ENCODE measurements at regions not wholly inside any gene's neighbourhood (a gene's known extent, or its start where the extent isn't known, plus 50 kb on each side); places are given as distances from the start of the nearest gene placed in this dataset.

- no peak overlapping the region for H3K4me3 ChIP-seq
- DNase-seq (ENCODE audit: low read depth in 1 of 2, low spot score in 1 of 2) = no peak
- H3K9me3 ChIP-seq (ENCODE audit: low read depth) = no peaks in the 10 kb centered on the region
- H3K4me1 ChIP-seq (ENCODE audit: low read depth) = no peaks in the 10 kb centered on the region
- TF ChIP-seq CTCF (IDR thresholded peaks at IDR 0.05; ENCODE audit: low read depth, low read length) = no peak
- no peak overlapping the region for H3K27ac ChIP-seq
- H3K27me3 ChIP-seq = no peaks in the 10 kb centered on the region
- no peaks in the 10 kb centered on the region for H3K36me3 ChIP-seq
Measured at GRCh38 chr4:66223068-66223703, 552.9 kb upstream of the EPHA5 start.

- Histone ChIP-seq H3K36me3 (no peaks in the 10 kb centered on the region), H3K4me1 (ENCODE audit: low read depth) (no peaks in the 10 kb centered on the region), H3K9me3 (ENCODE audit: low read depth) (no peaks in the 10 kb centered on the region), H3K27me3 (no peaks in the 10 kb centered on the region), H3K27ac (no peak overlapping the region), H3K4me3 (no peak overlapping the region)
- DNase-seq (ENCODE audit: low read depth in 1 of 2, low spot score in 1 of 2) = no peak
- no peak for TF ChIP-seq CTCF (IDR thresholded peaks at IDR 0.05; ENCODE audit: low read depth, low read length)
Measured at GRCh38 chr4:66219401-66219800, 549.1 kb upstream of the EPHA5 start.

- no peaks in the 10 kb centered on the region for H3K9me3 ChIP-seq (ENCODE audit: low read depth)
- no peaks in the 10 kb centered on the region for H3K4me1 ChIP-seq (ENCODE audit: low read depth)
- H3K4me3 ChIP-seq = no peak overlapping the region
- no peak for TF ChIP-seq CTCF (IDR thresholded peaks at IDR 0.05; ENCODE audit: low read depth, low read length)
- no peak for DNase-seq (ENCODE audit: low read depth in 1 of 2, low spot score in 1 of 2)
- H3K36me3 ChIP-seq = no peaks in the 10 kb centered on the region
- H3K27ac ChIP-seq = no peak overlapping the region
- no peaks in the 10 kb centered on the region for H3K27me3 ChIP-seq
Measured at GRCh38 chr4:66216252-66216651, 546.0 kb upstream of the EPHA5 start.

DNA sequence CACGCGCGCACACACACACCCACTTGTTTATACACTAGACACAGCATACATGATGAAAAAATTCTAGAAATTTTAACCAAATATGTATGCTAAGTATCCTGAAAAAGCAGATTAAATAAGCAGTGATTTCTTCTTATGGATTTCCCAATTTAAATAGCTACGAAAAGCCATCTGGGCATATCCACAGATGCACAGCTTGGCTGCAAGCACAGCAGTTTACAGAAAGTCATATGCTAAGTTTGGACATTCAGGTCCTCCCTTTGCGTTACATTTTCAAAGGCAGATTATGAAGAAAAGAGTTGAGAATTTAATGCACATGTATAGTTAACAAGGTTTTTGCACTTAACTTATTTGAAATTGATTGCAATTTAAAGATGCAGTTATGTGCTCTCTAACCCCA, 542.2 kb upstream of the EPHA5 start:
- DNase-seq (ENCODE audit: low read depth in 1 of 2, low spot score in 1 of 2) = no peak
- no peaks in the 10 kb centered on the region for H3K36me3 ChIP-seq
- H3K4me3 ChIP-seq = no peak overlapping the region
- no peaks in the 10 kb centered on the region for H3K4me1 ChIP-seq (ENCODE audit: low read depth)
- H3K27ac ChIP-seq = no peak overlapping the region
- H3K27me3 ChIP-seq = no peaks in the 10 kb centered on the region
- no peak for TF ChIP-seq CTCF (IDR thresholded peaks at IDR 0.05; ENCODE audit: low read depth, low read length)
- H3K9me3 ChIP-seq (ENCODE audit: low read depth) = no peaks in the 10 kb centered on the region

DNA sequence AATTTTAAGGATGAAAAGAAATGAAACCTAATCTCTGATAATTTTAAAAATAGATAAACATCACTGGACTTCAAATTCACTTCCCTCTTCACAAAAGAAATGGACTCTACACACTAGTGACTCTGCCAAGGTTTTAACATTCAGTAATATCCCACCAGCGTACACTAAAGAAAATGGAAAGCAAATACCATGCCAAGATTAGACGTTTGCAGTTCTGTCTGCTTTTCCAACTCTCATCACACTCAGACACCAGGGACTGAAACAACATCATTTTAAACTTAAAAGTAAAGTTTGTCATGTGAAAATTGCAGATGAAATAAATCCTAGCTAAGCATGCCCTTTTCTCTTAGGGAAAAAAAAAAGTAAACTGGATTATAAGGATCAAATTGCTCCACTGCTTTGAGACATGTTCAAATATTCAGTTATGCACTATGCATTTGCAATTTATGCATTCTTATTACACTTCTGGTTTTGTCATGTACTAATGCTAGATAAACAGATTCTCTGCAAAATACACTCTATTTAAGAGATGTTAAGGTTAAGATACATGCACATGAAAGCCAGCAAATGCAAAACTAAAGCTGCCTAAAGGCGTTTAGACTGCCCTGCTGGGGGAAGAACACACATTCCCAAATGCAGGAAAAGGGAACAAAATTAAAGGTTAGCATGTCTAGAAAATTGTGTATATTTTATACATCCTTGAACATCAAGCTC, 534.4 kb upstream of the EPHA5 start:
- H3K36me3 ChIP-seq = no peaks in the 10 kb centered on the region
- H3K27ac ChIP-seq = no peak overlapping the region
- H3K27me3 ChIP-seq = no peaks in the 10 kb centered on the region
- no peaks in the 10 kb centered on the region for H3K4me1 ChIP-seq (ENCODE audit: low read depth)
- no peaks in the 10 kb centered on the region for H3K9me3 ChIP-seq (ENCODE audit: low read depth)
- H3K4me3 ChIP-seq = no peak overlapping the region
- TF ChIP-seq CTCF (IDR thresholded peaks at IDR 0.05; ENCODE audit: low read depth, low read length) = no peak
- no peak for DNase-seq (ENCODE audit: low read depth in 1 of 2, low spot score in 1 of 2)
